ENCODE measurements at regions not wholly inside any gene's neighbourhood (a gene's known extent, or its start where the extent isn't known, plus 50 kb on each side); places are given as distances from the start of the nearest gene placed in this dataset.
A peak's percentile ranks its signal among the peaks of the same experiment; 100 is the strongest.

DNA sequence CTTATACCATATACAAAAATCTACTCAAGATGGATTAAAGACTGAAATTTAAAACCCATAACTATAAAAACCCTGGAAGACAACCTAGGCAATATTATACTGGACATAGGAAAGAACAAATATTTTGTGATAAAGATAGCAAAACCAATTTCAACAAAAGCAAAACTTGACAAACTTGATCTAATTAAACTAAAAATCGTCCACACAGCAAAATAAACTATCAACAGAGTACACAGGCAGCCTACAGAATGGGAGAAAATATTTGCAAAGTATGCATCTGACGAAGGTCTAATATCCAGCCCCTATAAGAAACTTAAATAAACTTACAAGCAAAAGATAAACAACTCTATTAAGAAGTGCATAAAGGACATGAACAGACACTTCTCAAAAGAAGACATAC, 240.1 kb downstream of the HGF start:
- DNase-seq (ENCODE audit: unreplicated experiment) = no peak
- H3K4me3 Mint-ChIP-seq (ENCODE audit: unreplicated experiment) = no peak overlapping the region
- POLR2A ChIA-PET = no interaction called here
- intact Hi-C loops (cut with micrococcal nuclease) = no loop called here
- H3K9me3 Mint-ChIP-seq (ENCODE audit: unreplicated experiment) = no peaks in the 10 kb centered on the region
- H3K27me3 Mint-ChIP-seq (ENCODE audit: insufficient read depth, unreplicated experiment) = peaks cover 9% of the 10 kb centered on the region
- no TSS peak for BruUV-seq (replicated peaks)
- no peak overlapping the region for H3K27ac Mint-ChIP-seq (ENCODE audit: low read depth, unreplicated experiment)
- CTCF ChIA-PET = no interaction called here
- H3K4me1 Mint-ChIP-seq (ENCODE audit: insufficient read depth, unreplicated experiment) = no peaks in the 10 kb centered on the region
- no peaks in the 10 kb centered on the region for H3K36me3 Mint-ChIP-seq (ENCODE audit: insufficient read depth, unreplicated experiment)
- no peak for TF ChIP-seq CTCF (IDR thresholded peaks at IDR 0.05; ENCODE audit: unreplicated experiment)

DNA sequence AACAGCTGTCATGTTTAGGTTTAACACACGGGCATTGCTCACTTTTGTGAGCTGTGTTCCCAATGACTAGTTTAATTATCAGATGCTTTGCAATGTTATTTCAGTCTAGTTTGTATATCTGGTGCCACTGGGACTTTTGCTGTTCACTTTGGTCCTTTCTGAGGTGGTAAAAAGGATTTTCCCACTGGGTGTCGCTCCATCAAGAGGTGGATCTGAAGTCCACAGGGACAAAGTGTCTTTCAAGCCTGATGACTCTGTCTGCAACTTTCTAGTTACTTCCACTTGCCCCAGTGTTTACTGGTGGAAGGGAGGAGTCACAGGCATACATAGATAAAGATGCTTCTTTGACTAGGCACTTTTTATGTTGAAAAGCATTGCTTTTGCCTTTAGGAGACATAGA, 242.2 kb downstream of the HGF start:
- H3K36me3 Mint-ChIP-seq (ENCODE audit: insufficient read depth, unreplicated experiment) = no peaks in the 10 kb centered on the region
- no peak overlapping the region for H3K4me3 Mint-ChIP-seq (ENCODE audit: unreplicated experiment)
- H3K9me3 Mint-ChIP-seq (ENCODE audit: unreplicated experiment) = no peaks in the 10 kb centered on the region
- POLR2A ChIA-PET = no interaction called here
- DNase-seq (ENCODE audit: unreplicated experiment) = peak; percentile 28
- CTCF ChIA-PET = no interaction called here
- H3K27me3 Mint-ChIP-seq (ENCODE audit: insufficient read depth, unreplicated experiment) = peaks cover 9% of the 10 kb centered on the region
- H3K27ac Mint-ChIP-seq (ENCODE audit: low read depth, unreplicated experiment) = no peak overlapping the region
- TF ChIP-seq CTCF (IDR thresholded peaks at IDR 0.05; ENCODE audit: unreplicated experiment) = no peak
- intact Hi-C loops (cut with micrococcal nuclease) = no loop called here
- no TSS peak for BruUV-seq (replicated peaks)
- H3K4me1 Mint-ChIP-seq (ENCODE audit: insufficient read depth, unreplicated experiment) = no peaks in the 10 kb centered on the region

DNA sequence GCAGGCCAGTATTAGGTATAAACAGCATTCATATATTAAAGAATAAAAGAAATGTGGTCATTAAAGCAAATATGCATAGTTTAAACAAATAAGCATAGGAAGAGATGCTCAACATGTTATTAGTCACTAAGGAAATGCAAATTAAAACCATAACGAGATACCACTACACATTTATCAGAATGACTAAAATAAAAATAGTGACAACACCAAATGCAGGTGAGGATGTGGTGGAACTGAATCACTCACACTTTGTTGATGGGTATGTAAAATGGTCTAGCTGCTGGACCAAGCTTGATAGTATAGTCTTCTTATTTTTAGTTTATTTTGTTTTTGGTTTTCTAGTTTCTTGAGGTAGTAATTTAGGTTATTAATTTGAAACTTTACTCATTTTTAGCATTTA, 242.9 kb downstream of the HGF start:
- no peak for TF ChIP-seq CTCF (IDR thresholded peaks at IDR 0.05; ENCODE audit: unreplicated experiment)

DNA sequence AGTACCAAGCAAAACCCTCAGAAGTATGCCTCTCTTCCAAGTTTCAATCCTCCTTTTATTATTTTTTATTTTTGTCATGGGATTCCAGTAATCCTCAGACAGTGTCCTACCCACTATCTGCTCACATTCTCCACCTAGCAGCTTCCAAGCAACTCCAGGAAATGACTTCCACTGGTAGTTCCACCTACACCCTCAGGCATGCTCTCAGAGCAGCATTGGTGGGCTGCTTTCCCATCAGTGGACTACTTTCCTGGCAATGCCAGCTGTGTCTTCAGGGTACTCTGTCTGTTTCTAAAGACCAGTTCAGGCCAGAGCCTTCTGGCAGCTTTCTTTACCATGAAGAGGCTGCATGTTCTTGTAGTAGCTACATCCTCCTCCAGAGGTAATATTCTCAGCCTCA, 244.0 kb downstream of the HGF start:
- BruUV-seq (replicated peaks) = no TSS peak
- CTCF ChIA-PET = interaction anchor here (0.6 kb wide), 1 partner anchor 956 kb away, joined by 3 read pairs; no protein-coding TSS in a partner anchor
- DNase-seq (ENCODE audit: unreplicated experiment) = no peak
- intact Hi-C loops (cut with micrococcal nuclease) = no loop called here
- H3K4me1 Mint-ChIP-seq (ENCODE audit: insufficient read depth, unreplicated experiment) = no peaks in the 10 kb centered on the region
- no peaks in the 10 kb centered on the region for H3K9me3 Mint-ChIP-seq (ENCODE audit: unreplicated experiment)
- POLR2A ChIA-PET = interaction anchor here (0.6 kb wide), 1 partner anchor 198 kb away, joined by 3 read pairs; no protein-coding TSS in a partner anchor
- H3K27ac Mint-ChIP-seq (ENCODE audit: low read depth, unreplicated experiment) = no peak overlapping the region
- TF ChIP-seq CTCF (IDR thresholded peaks at IDR 0.05; ENCODE audit: unreplicated experiment) = no peak
- no peaks in the 10 kb centered on the region for H3K36me3 Mint-ChIP-seq (ENCODE audit: insufficient read depth, unreplicated experiment)
- peaks cover 9% of the 10 kb centered on the region for H3K27me3 Mint-ChIP-seq (ENCODE audit: insufficient read depth, unreplicated experiment)
- H3K4me3 Mint-ChIP-seq (ENCODE audit: unreplicated experiment) = no peak overlapping the region

More for the DNA sequence above, 242.9 kb downstream of the HGF start:
- no peak overlapping the region for H3K27ac Mint-ChIP-seq (ENCODE audit: low read depth, unreplicated experiment)
- ChIA-PET POLR2A (no interaction called here), CTCF (no interaction called here)
- no peaks in the 10 kb centered on the region for H3K4me1 Mint-ChIP-seq (ENCODE audit: insufficient read depth, unreplicated experiment)
- no peaks in the 10 kb centered on the region for H3K9me3 Mint-ChIP-seq (ENCODE audit: unreplicated experiment)
- DNase-seq (ENCODE audit: unreplicated experiment) = no peak
- intact Hi-C loops (cut with micrococcal nuclease) = no loop called here
- peaks cover 9% of the 10 kb centered on the region for H3K27me3 Mint-ChIP-seq (ENCODE audit: insufficient read depth, unreplicated experiment)
- no peak overlapping the region for H3K4me3 Mint-ChIP-seq (ENCODE audit: unreplicated experiment)
- no peaks in the 10 kb centered on the region for H3K36me3 Mint-ChIP-seq (ENCODE audit: insufficient read depth, unreplicated experiment)
- BruUV-seq (replicated peaks) = no TSS peak
